Dendritic cell treated with granulocyte-macrophage colony-stimulating factor and Interleukin-4, amounts not matched to agents 40 ng/mL and 50 ng/mL, for 4 days (primary cell): ENCODE measurements at regions not wholly inside any gene's neighbourhood (a gene's known extent, or its start where the extent isn't known, plus 50 kb on each side); places are given as distances from the start of the nearest gene placed in this dataset.

Experiments
- H3K27ac Mint-ChIP-seq: one replicate; pipeline ENCODE4 v1.8.0; 2022; ENCODE audit warnings: mild to moderate bottlenecking, mixed read lengths
- H3K27me3 Mint-ChIP-seq: one replicate; pipeline ENCODE4 v1.8.0; 2022; ENCODE audit warnings: mild to moderate bottlenecking, mixed read lengths
- H3K36me3 Mint-ChIP-seq: one replicate; pipeline ENCODE4 v1.8.0; 2022; ENCODE audit warnings: low read depth, mixed read lengths
- H3K4me1 Mint-ChIP-seq: one replicate; pipeline ENCODE4 v1.8.0; 2022; ENCODE audit warnings: low read depth, mixed read lengths
- H3K4me3 Mint-ChIP-seq: one replicate; pipeline ENCODE4 v1.8.0; 2022; ENCODE audit warnings: mild to moderate bottlenecking, moderate library complexity, mixed read lengths
- H3K9me3 Mint-ChIP-seq: one replicate; pipeline ENCODE4 v1.8.0; 2022; ENCODE audit warnings: mixed read lengths
- intact Hi-C: fragments of 100-400 bp; cut with micrococcal nuclease; formaldehyde crosslinking; loops from one replicate; pipeline ENCODE4 v1.15.0; 2022

GRCh38 chr22:49408102-49408836 lies 419.4 kb downstream of the BRD1 start:
- H3K27me3 Mint-ChIP-seq, result peaks cover 14% of the 10 kb centered on the region
- H3K27ac Mint-ChIP-seq, result no peak overlapping the region
- intact Hi-C loops, result no loop called here
- H3K4me3 Mint-ChIP-seq, result no peak overlapping the region
- H3K9me3 Mint-ChIP-seq, result no peaks in the 10 kb centered on the region
- no peaks in the 10 kb centered on the region for H3K4me1 Mint-ChIP-seq
- no peaks in the 10 kb centered on the region for H3K36me3 Mint-ChIP-seq

GRCh38 chr22:49406879-49407587 lies 420.6 kb downstream of the BRD1 start:
- Mint-ChIP-seq H3K27me3 (peaks cover 14% of the 10 kb centered on the region), H3K4me1 (no peaks in the 10 kb centered on the region), H3K27ac (no peak overlapping the region)

DNA sequence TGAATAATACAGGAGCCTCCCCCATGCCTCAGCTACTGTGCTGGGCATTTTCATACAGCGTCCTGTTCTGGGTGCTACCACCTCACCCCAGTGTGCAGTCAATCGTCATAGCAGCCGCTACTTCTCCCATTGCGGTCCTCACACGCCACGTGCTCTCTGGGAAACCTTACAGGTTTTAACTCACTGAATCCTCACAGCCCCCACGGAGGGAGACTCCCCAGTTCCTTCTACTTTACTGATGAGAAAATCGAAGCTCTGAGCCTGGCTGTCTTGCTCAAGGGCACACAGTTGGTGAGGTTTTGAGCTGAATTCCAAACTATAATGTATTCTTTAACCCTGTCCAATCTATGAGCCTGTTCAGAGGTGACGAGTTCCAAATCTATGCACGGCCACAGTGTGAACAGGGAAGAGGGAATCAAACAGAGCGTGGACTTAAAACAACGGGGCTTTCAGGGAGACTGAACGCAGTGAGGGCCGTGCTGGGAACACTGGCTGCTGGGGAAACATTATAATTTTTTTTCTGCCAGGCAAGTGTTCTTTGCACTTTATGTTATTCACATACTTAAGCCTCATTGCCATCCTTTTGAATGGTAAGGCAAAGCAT lies 421.5 kb downstream of the BRD1 start:
- Mint-ChIP-seq H3K27me3 (peaks cover 12% of the 10 kb centered on the region), H3K9me3 (no peaks in the 10 kb centered on the region)
- intact Hi-C loops, result no loop called here

More at GRCh38 chr22:49406879-49407587, 420.6 kb downstream of the BRD1 start:
- H3K36me3 Mint-ChIP-seq, result no peaks in the 10 kb centered on the region
- intact Hi-C loops, result no loop called here
- no peak overlapping the region for H3K4me3 Mint-ChIP-seq
- no peaks in the 10 kb centered on the region for H3K9me3 Mint-ChIP-seq

GRCh38 chr22:49405590-49405989 lies 422.1 kb downstream of the BRD1 start:
- intact Hi-C loops, result no loop called here
- H3K4me3 Mint-ChIP-seq, result no peak overlapping the region

More for the DNA sequence above, 421.5 kb downstream of the BRD1 start:
- Mint-ChIP-seq H3K4me3 (no peak overlapping the region), H3K27ac (no peak overlapping the region), H3K4me1 (no peaks in the 10 kb centered on the region), H3K36me3 (no peaks in the 10 kb centered on the region)

GRCh38 chr22:49404576-49405241 lies 423.0 kb downstream of the BRD1 start:
- H3K36me3 Mint-ChIP-seq, result no peaks in the 10 kb centered on the region
- no peaks in the 10 kb centered on the region for H3K9me3 Mint-ChIP-seq
- H3K27ac Mint-ChIP-seq, result no peak overlapping the region
- intact Hi-C loops, result no loop called here
- no peaks in the 10 kb centered on the region for H3K4me1 Mint-ChIP-seq
- peaks cover 11% of the 10 kb centered on the region for H3K27me3 Mint-ChIP-seq
- H3K4me3 Mint-ChIP-seq, result no peak overlapping the region

More at GRCh38 chr22:49405590-49405989, 422.1 kb downstream of the BRD1 start:
- H3K36me3 Mint-ChIP-seq, result no peaks in the 10 kb centered on the region
- H3K9me3 Mint-ChIP-seq, result no peaks in the 10 kb centered on the region
- no peak overlapping the region for H3K27ac Mint-ChIP-seq
- no peaks in the 10 kb centered on the region for H3K4me1 Mint-ChIP-seq
- peaks cover 11% of the 10 kb centered on the region for H3K27me3 Mint-ChIP-seq

DNA sequence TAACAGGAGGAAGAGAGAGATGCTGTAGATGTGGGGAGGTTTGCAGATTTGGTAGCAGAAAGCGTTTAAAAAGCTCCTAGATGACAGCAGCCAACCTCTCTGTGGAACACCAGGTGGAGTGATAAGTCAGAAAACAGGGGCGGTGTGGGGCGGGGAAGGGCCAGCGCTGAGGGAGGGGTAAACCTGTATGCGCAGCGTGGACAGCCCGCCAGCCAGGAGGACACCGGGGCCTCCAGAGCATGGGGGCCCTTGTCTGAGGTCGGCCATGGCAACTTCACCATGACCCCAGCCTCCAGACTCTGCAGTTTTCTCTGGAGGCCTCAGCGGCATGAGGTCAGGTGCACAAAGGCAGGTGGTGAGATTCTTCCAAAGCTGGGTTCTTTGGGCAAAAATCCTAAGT lies 423.7 kb downstream of the BRD1 start:
- no peaks in the 10 kb centered on the region for H3K4me1 Mint-ChIP-seq
- no peak overlapping the region for H3K4me3 Mint-ChIP-seq
- no peaks in the 10 kb centered on the region for H3K9me3 Mint-ChIP-seq
- intact Hi-C loops, result no loop called here
- H3K36me3 Mint-ChIP-seq, result no peaks in the 10 kb centered on the region
- H3K27me3 Mint-ChIP-seq, result peaks cover 11% of the 10 kb centered on the region
- H3K27ac Mint-ChIP-seq, result no peak overlapping the region

DNA sequence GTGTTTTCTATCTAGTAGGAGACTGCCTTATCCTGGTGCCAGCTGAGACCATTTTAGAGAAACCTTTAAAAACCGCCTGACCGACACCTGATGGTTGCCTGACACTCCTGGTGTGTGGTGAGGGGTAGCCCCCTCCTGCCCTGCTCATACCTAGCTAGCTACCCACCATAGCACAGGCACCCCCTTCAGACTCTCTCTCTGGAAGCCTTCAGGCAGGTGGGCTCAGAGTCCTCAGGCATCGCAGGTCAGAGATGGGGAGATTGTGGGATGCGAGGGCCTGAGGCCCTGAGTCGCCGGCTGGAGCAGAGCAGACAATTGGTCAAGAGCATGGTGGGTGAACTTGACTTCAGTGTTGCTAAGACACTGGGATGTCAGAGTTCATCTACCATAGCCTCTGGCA lies 424.6 kb downstream of the BRD1 start:
- no peaks in the 10 kb centered on the region for H3K36me3 Mint-ChIP-seq
- H3K27me3 Mint-ChIP-seq, result peaks cover 11% of the 10 kb centered on the region
- H3K4me1 Mint-ChIP-seq, result no peaks in the 10 kb centered on the region
- intact Hi-C loops, result no loop called here
- no peaks in the 10 kb centered on the region for H3K9me3 Mint-ChIP-seq
- no peak overlapping the region for H3K27ac Mint-ChIP-seq
- no peak overlapping the region for H3K4me3 Mint-ChIP-seq

DNA sequence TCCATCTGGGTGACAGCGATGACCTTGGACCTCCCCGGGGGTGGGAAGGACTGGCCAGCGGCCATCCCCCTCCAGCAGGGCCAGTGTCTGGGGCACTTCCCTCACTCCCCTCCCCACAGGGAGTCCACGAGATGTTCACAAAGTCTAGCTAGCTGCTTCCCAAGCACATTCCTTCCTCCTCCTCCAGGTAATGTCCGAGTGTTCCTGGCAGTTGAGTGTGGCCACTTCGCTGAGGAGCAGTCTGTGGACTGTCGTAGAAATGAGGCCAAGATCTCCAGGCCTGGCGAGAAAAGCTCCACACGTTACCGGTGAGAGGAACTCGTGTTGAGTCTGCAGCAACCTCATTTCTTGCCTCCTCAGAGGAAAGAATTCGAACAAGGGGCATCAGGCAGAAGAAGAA lies 425.5 kb downstream of the BRD1 start:
- no peaks in the 10 kb centered on the region for H3K4me1 Mint-ChIP-seq
- no peak overlapping the region for H3K27ac Mint-ChIP-seq
- H3K27me3 Mint-ChIP-seq, result peaks cover 11% of the 10 kb centered on the region
- H3K4me3 Mint-ChIP-seq, result no peak overlapping the region
- H3K36me3 Mint-ChIP-seq, result no peaks in the 10 kb centered on the region
- no peaks in the 10 kb centered on the region for H3K9me3 Mint-ChIP-seq
- intact Hi-C loops, result no loop called here

DNA sequence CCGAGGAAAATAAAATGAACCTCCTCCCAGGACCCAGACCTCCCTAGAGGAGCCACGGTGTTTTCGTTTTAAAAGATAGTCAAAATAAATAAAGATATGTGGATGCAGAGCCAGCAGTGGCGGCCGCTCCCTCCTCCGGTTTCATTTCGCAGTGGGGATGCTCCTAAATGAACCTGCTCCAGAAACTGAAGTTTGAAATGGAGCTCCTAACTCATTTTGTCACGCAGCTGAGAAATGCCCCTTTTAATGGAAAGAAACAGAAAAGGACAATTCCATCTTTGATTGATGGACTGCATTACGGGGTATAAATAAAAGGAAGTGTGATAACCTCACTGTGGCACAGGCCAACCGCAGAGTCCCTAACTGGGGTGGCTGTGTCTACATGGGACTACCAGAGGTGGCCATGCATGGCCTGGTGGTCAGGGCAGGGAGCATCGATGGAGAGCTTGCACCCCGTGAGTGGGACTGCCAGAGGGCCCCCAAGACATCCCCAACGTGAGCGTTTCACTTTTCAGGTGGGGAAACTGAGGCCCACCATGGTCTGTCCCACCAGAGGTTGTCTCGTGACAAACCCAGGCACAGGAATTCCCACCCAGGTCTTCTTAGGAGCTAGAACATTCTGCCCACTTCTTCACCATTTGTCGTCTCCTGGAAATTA lies 426.6 kb downstream of the BRD1 start:
- no peak overlapping the region for H3K4me3 Mint-ChIP-seq
- H3K36me3 Mint-ChIP-seq, result no peaks in the 10 kb centered on the region
- intact Hi-C loops, result no loop called here
- H3K27me3 Mint-ChIP-seq, result peaks cover 7% of the 10 kb centered on the region
- H3K4me1 Mint-ChIP-seq, result no peaks in the 10 kb centered on the region
- H3K27ac Mint-ChIP-seq, result no peak overlapping the region
- H3K9me3 Mint-ChIP-seq, result no peaks in the 10 kb centered on the region

- intact Hi-C loops, result no loop called here
- Mint-ChIP-seq H3K27ac (no peak overlapping the region), H3K27me3 (peaks cover 7% of the 10 kb centered on the region), H3K36me3 (no peaks in the 10 kb centered on the region), H3K9me3 (no peaks in the 10 kb centered on the region), H3K4me1 (no peaks in the 10 kb centered on the region), H3K4me3 (no peak overlapping the region)
Observed at GRCh38 chr22:49400136-49400940, 427.3 kb downstream of the BRD1 start.

DNA sequence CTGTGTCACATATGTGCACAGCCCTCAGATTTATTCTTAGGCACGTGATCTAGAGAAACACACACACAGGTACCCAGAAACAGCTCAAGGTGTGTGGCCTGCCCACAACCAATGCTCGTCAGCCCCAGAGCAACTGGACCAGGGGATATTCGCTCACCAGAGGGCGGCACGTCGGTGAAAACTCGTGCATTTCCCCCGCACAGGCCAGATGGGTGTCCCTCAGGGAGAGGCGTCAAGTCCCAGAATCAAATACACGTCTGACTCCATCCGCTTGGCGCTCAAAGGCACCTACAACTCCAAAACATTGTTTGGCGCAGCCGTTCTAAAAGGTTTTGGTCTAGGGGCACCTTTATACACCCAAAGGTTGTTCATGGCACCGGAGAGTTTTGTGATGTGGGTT lies 429.0 kb downstream of the BRD1 start:
- no peak overlapping the region for H3K27ac Mint-ChIP-seq
- intact Hi-C loops, result no loop called here
- no peak overlapping the region for H3K4me3 Mint-ChIP-seq
- H3K36me3 Mint-ChIP-seq, result no peaks in the 10 kb centered on the region
- no peaks in the 10 kb centered on the region for H3K4me1 Mint-ChIP-seq
- peaks cover 8% of the 10 kb centered on the region for H3K9me3 Mint-ChIP-seq
- H3K27me3 Mint-ChIP-seq, result peaks cover 2% of the 10 kb centered on the region

GRCh38 chr22:49398115-49398514 lies 429.6 kb downstream of the BRD1 start:
- Mint-ChIP-seq H3K9me3 (peaks cover 9% of the 10 kb centered on the region), H3K36me3 (no peaks in the 10 kb centered on the region), H3K4me1 (no peaks in the 10 kb centered on the region), H3K4me3 (no peak overlapping the region), H3K27me3 (no peaks in the 10 kb centered on the region), H3K27ac (no peak overlapping the region)
- intact Hi-C loops, result no loop called here

GRCh38 chr22:49396817-49397216 lies 430.9 kb downstream of the BRD1 start:
- Mint-ChIP-seq H3K27me3 (no peaks in the 10 kb centered on the region), H3K27ac (no peak overlapping the region), H3K36me3 (no peaks in the 10 kb centered on the region), H3K4me1 (no peaks in the 10 kb centered on the region), H3K9me3 (peaks cover 9% of the 10 kb centered on the region), H3K4me3 (no peak overlapping the region)
- intact Hi-C loops, result no loop called here
